ENCODE measurements at regions not wholly inside any gene's neighbourhood (a gene's known extent, or its start where the extent isn't known, plus 50 kb on each side); places are given as distances from the start of the nearest gene placed in this dataset.
"Not testable (repeated sequence)": the region's sequence is repeated elsewhere in the genome, so short reads cannot be mapped to it uniquely, and the experiment has no call there.

DNA sequence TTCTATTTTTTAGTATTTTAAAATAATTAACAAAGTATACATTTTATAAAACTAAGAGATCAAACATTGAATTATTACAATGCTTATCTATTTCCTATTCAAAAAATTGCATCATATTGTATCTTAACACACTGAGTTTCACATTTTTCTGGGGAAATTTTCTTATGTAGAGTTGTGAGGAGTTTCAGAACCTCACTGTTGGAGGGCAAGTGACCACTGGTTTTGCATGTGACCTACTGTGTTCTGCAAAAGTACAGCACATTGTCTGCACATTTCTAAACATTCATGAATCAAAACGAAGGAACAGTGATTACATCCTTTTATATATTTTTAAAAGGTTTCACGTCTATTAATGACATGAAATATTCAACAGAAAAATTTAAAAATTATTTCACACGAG lies 82.3 kb upstream of the C1QTNF3 start:
- TF ChIP-seq, protein P1, sequence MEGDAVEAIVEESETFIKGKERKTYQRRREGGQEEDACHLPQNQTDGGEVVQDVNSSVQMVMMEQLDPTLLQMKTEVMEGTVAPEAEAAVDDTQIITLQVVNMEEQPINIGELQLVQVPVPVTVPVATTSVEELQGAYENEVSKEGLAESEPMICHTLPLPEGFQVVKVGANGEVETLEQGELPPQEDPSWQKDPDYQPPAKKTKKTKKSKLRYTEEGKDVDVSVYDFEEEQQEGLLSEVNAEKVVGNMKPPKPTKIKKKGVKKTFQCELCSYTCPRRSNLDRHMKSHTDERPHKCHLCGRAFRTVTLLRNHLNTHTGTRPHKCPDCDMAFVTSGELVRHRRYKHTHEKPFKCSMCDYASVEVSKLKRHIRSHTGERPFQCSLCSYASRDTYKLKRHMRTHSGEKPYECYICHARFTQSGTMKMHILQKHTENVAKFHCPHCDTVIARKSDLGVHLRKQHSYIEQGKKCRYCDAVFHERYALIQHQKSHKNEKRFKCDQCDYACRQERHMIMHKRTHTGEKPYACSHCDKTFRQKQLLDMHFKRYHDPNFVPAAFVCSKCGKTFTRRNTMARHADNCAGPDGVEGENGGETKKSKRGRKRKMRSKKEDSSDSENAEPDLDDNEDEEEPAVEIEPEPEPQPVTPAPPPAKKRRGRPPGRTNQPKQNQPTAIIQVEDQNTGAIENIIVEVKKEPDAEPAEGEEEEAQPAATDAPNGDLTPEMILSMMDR (conservative IDR thresholded peaks at IDR 0.05): not testable (repeated sequence)
- TF ChIP-seq EZH2 (IDR thresholded peaks at IDR 0.05; ENCODE audit: low read depth): not testable (repeated sequence)

Measured in PC-9 (cell line).